ENCODE measurements at regions not wholly inside any gene's neighbourhood (a gene's known extent, or its start where the extent isn't known, plus 50 kb on each side); places are given as distances from the start of the nearest gene placed in this dataset.

DNA sequence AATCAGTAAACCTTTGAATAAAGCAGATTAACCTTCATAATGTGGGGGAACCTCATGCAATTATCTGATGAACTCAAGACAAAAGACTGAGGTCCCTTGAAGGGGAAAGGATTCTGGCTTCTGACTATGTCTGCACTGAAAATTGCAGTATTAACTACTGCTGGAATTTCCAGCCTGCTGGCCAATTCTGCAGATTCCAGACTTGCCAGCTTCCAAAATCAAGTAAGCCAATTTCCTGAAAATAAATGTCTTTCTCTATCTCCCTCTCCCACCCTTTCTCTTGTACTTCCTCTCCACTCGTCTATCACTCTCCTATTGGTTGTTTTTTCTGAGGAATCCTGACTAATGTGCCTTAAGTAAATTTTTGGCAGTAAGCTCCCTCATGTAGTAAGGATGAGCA is 1479.9 kb upstream of the PRR20A start:
- intact Hi-C loops (cut with DNase I): no loop called here
- no peak for DNase-seq (ENCODE audit: low spot score)

DNA sequence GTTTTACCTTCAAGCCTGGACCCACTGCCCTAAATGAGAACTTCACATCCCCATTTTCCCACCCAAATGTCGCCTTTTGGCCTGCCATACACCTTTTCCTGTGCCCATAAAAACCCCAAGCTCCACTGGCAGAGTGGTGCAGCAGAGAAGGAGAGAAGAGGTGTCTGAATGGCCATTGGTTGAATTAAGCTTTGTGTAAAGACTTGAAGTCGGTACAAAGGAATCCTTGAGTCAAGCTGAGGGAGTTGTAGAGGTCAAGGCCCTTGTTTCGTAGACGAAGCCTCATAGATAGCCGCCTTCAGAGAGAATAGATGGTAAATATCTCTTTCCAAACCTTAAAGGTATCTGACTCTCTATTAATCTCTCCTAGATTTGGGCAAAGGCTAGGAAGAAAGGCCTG is 1479.2 kb upstream of the PRR20A start:
- intact Hi-C loops (cut with DNase I): no loop called here
- DNase-seq (ENCODE audit: low spot score): no peak

DNA sequence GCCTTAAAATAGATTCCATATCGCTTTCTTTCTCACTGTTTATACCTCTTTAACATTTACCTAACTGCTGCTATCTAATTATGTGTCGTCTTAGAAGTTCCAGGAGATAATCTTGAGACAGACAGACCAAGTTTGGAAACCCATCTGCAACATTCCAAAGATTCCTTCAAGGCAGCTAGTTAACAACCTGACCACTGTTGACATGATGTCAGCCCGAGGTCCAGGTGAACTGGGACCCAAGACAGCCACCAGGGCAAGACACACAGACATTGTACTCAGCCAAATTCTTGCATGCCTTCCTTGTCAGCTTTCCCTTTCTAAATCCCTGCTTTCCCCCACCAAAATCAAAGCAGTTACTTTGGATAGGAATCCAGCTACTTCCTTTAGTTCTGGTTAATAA is 1476.5 kb upstream of the PRR20A start:
- intact Hi-C loops (cut with DNase I): no loop called here
- no peak for DNase-seq (ENCODE audit: low spot score)

DNA sequence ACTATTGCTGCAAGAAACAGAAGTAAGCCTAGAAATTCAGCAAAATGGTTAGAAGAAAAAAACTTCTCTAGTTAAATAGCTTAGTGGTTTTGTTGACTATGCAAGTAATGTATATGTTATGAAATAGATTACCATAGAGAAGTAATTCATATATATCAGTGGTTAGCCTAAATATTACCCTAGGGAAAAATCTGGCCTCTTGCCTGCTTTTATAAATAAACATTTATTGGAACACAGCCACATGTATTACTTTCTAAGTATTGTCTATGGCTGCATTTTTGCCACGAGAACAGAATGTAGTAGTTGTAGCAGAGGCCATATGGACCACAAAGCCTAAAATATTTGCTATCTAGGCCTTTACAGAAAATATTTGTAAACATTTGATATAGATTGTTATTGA is 1471.7 kb upstream of the PRR20A start:
- intact Hi-C loops (cut with DNase I): no loop called here
- no peak for DNase-seq (ENCODE audit: low spot score)

DNA sequence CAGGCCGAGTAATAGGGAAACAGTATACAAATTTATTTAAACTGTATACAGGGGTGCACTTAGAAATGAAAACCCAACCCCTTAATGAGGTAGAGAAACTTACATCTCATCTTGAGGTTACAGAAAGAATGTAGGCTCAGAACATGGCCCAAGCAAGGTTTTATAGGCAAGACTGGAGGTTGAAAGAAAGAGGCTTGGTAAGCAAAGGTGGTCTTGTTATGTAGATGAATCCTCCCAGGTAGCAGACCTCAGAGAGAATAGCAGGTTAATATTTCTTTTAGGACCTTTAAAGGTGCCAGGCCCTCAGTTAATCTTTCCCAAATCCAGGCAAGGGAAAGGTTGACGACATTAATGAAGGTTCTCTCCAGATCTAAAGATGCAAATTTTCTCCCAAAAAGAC is 1466.8 kb upstream of the PRR20A start:
- intact Hi-C loops (cut with DNase I): no loop called here
- no peak for DNase-seq (ENCODE audit: low spot score)

DNA sequence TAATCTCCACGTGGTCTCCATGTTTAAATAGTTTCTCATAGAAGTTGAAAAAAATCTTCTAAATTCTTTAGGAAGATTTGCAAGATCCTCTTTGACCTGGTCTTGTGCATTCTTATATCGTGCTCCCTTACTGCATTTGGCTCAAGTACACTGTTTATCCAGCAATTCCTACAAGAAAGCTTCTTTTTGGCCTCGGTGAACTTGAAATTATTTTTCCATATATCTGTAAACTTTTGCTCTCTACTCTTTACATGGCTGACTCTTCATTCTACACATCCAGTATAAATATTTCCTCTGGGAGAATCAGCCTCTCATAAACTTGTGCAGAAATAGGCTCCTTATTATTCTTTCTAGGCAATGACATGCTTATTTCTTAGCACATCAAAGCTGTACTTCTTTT is 1457.9 kb upstream of the PRR20A start:
- intact Hi-C loops (cut with DNase I): no loop called here
- no peak for DNase-seq (ENCODE audit: low spot score)

DNA sequence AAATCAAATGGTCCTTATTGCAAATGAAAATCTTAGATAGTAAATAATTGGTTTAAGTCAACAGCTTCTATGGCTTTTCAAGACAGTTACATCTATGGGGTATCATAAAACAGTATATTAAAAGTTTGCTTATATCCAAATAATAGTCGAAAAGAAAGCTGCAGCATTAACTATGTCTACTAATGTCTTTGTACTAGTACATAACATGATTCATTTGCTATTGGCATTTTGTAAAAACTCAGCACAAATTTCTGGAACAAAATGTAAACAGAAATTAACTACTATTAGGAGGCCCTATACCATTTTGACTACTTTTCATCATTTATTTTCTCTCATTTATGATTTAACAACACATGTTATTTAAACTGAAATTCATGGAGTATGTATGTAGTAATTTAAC is 1435.2 kb upstream of the PRR20A start:
- intact Hi-C loops (cut with DNase I): no loop called here
- DNase-seq (ENCODE audit: low spot score): no peak

DNA sequence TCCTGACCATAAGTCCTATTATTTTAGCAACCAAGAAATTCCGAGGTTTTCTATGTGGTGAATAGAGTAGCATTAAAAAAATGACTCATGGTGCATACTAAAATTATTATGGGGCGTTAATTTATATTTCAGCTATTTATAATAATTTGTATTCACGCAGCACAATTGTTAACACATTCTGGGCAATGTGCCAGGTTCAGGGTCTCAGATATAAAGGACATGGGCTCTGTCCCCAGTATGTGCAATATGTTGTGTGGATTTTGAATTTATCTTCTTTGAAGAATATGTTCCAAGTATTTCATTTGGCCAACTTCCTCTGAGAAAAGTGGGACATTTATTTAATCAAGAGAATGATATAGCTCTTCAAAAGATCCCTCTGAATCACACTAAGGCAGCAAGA is 1434.7 kb upstream of the PRR20A start:
- intact Hi-C loops (cut with DNase I): no loop called here
- no peak for DNase-seq (ENCODE audit: low spot score)

DNA sequence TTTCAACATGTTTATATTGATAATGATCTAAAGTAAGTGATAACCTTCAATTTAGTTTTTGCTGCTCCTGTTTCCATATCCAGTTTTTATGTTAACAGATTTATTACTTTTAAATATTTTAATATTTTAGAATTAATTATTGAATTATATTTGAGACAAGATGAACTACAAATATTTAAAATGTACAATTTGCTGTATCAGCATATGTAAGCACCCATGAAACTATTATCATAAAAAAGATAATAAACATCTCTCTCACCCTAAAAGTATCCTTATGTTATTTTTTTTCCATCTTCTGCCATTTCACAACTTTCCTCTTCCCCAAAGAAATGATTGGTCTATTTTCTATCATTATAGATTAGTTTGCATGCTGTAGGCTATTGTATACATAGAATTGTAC is 1426.6 kb upstream of the PRR20A start:
- no peak for DNase-seq (ENCODE audit: low spot score)
- intact Hi-C loops (cut with DNase I): no loop called here

DNA sequence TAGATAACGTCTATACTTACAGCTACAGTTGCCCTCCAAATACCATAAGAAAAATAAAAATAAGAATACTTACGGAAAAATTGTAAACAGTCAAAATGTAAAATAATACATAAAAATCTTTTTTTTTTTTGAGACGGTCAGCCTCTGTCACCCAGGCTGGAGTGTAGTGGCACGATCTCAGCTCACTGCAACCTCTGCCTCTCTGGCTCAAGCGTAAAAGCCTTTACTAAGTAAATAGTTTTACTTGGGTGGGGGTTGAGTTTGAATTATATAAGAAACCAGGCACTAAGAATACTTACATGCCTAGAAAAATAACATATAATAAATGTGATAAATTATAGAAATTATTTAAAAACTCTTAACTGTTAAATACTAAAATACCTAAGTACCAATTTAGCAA is 1413.0 kb upstream of the PRR20A start:
- DNase-seq (ENCODE audit: low spot score): no peak
- intact Hi-C loops (cut with DNase I): no loop called here

DNA sequence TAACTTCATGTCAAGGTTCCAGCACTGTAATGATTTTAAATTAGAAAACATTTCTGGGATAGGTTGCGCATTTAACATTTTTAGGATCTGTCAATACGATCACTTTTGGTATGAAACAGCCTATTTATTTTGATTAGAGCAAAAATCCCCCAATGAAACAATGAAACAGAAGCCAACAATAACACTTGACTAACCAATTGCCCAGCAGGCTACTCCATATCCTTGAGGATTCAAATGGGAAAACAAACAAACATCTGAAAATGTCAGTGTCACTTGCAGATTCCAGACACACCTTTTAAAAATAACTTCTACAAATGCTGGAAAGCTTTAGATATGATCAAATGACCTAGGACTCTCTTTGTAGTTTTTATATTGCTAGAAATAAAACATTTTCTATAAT is 1412.5 kb upstream of the PRR20A start:
- DNase-seq (ENCODE audit: low spot score): no peak
- intact Hi-C loops (cut with DNase I): no loop called here

DNA sequence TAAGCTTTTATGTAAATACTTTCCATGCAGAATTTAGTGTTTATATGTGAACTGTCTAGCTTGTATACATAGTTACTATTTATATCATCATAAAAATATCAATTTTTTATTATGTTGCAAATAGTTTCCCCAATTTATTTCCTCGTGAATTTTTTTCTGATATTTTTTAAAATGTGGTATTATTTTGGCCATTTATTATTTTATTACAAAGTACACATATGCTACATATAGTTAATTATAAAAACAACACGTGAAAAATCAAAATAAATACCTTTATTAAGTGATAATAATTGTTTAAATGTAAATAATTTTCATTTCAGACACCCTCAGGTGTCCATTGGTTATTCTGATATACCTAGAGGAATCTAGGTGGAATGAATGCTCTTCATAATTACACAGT is 1394.9 kb upstream of the PRR20A start:
- no peak for DNase-seq (ENCODE audit: low spot score)
- intact Hi-C loops (cut with DNase I): no loop called here

DNA sequence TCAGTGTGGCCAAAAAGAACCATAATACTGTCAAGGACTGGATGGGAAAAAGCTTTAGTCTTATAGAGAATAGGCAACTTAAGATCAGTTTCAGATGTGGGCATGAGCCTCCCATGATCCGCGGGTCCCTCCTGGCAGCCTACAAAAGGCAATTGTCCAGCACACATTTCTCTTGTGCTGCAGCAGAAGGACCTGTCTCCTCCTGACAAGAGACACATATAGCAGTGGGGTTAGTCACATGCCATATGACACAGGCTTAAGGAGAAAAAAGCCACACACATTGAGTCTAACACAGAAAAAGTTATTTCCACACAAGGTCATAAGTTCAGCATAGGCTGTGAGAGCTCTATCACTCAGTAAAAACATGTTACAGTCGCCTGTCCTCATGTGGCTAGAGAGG is 1378.7 kb upstream of the PRR20A start:
- DNase-seq (ENCODE audit: low spot score): no peak
- intact Hi-C loops (cut with DNase I): no loop called here

DNA sequence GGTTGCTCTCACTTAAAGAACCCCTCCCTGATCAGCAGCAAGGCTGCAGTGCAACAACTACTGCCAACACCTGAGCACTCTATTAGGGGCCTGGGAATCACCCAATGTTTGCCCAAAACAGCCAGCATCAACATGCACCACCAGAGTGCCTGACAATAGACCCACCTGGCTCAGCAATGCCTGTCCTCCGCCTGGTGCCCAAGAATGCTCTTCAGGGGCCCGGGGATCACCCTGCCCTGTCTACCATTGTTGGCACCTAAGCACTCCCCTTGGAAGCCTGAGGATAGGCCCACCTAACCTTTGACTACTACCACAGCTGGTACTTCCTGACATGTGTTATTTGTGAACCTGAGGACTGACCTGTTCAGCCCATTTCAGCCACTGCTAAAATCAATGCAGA is 1363.1 kb upstream of the PRR20A start:
- intact Hi-C loops (cut with DNase I): no loop called here
- peak; percentile 61 for DNase-seq (ENCODE audit: low spot score)

DNA sequence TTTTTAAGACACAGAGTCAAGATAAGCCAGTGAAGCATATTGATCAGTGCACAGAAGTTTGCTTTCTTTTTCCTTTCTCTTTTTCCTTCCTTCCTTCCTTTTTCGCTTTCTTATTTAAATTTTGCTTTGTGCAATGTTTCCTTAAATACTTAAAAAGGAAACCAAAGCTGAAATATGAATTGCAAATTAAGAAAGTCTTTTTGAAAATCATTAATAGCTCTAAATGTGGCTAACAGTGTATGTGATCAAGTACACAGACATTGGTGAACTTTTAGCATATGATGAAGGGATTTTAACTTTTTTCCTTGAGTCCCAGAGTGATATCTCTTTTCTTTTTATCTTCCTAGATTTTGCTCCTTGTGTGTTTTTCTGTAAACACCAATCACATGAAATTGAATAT is 1356.9 kb upstream of the PRR20A start:
- DNase-seq (ENCODE audit: low spot score): no peak
- intact Hi-C loops (cut with DNase I): no loop called here

DNA sequence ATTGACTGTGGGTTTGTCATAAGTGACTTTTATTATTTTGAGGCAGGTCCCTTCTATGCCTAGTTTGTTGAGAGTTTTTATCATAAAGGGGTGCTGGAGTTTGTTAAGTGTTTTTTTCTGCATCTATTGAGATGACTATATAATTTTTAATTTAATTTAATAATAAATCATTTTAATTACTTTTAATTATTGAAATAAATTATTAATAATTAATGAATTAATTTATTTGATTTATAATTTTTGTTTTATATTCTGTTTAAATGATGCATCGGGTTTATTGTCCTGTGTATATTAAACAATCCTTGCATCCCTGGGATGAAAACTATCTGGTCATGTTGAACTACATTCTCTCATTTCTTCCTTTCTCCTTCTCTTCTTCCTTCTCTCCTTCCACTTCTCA is 1352.2 kb upstream of the PRR20A start:
- intact Hi-C loops (cut with DNase I): no loop called here

DNA sequence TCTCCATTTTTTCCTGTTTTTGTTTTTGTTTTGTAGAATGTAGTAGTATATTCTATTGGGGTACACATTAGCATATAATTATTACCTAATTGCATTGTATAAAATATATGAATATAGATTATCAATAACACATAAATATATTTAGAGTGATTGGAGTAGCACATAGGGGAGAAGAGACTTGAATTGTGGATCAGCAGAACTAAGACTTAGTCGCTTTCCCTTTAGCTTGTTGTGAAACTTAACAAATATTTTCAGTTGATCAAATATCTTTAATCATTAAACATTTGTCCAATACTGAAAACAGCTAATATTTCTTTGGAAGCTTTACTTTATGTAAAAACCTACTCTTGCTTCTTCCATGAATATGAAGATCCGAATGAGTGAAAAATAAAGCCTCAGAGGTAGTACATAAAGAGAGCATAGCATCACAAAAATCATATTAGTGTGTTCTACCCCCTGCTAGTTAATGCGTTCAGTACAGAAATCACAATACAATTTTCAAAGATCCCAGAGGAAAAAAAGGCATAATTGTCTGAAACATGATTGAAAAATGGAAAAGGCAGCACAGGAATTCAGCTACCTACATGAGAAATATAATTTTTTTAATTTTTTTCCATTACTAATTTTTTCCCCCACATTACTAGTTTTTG is 1348.0 kb upstream of the PRR20A start:
- intact Hi-C loops (cut with DNase I): no loop called here
- no peak for DNase-seq (ENCODE audit: low spot score)

More for the DNA sequence above, 1352.2 kb upstream of the PRR20A start:
- DNase-seq (ENCODE audit: low spot score): no peak

DNA sequence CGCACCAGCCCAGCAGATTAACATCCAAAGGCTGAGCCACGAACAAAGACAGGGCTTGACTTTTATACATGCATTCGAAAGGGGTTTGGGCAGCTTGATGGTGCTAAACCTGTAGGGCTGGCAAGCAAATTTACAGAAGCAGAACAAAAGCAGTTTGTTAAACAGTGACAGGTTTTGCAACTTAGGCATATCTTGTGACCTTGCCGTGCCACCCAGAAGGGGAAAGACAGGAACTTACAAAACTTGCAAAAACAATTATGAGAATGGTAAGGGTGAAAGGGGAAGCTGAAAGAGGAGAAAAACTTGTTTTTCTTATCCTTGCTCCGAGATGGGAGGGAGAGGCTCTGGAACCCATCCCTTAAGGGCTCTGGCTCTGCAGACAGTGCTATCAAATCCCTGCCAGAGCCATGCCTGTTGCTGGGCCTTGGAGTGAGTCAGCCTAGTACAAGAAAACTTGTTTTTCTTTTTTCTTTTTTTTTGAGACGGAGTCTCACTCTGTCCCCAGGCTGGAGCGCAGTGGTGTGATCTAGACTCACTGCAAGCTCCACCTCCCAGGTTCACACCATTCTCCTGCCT is 1325.2 kb upstream of the PRR20A start:
- intact Hi-C loops (cut with DNase I): no loop called here
- DNase-seq (ENCODE audit: low spot score): no peak

DNA sequence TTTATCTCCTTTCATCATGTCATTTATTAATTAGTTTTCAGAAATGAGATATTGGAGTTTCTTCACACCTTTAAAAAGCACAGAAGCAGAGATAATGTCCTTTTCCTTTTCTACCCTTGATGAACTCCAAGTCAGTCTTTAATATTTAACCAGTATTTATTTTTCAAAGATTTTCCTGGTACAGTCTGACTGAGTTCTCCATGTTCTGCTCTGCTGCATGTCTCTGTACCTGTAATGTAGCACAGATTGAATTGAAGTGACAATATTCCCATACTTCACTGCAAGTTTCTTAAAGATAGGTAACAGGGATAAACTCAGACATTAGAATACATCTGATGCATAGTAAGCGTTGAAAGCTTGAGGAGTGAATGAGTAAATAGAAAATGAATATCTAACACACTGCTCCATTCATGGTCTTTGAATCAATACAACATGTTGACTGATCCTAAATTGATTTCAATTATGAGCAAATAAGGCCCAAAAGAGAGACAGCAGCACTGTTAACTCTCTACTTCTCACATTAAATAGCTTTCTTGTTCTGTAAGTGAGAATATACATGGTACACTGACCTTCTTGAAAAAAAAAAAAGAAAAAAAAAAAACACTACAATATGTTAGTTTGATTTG is 1323.6 kb upstream of the PRR20A start:
- no peak for DNase-seq (ENCODE audit: low spot score)
- intact Hi-C loops (cut with DNase I): no loop called here

DNA sequence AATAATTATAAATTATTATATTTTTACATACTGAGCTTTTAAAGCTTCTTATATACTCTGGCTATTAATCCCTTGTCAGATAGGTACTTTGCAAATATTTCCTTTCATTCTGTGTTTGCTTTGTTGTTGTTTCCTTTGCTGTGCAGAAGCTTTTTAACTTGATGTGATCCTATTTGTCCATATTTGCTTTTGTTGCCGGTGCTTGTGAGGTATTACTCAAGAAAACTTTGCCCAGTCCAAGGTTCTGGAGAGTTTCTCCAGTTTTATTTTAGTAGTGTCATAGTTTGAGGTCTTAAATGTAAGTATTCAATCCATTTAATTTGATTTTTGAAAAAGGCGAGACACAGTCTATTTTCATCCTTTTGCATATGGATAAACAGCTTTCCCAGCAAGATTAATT is 1319.9 kb upstream of the PRR20A start:
- DNase-seq (ENCODE audit: low spot score): no peak
- intact Hi-C loops (cut with DNase I): no loop called here

DNA sequence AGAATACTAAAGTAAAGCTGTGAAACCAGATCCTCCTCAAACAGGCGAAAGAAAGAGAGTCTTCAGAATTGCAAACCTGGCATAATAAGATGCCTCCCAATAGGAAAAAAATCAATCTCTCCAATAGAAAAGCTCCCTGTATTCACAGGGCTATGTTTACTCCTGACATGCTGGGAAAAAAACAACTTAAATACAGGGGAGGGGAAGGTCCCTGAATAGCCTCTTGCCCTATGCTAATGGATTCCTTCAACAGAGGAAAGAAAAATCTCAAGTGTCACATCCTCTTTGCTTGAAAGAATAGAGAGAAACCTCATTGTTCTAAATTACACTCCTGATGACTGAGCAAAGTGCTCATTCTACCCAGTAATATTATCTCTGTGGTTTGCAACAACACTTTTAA is 1271.1 kb upstream of the PRR20A start:
- intact Hi-C loops (cut with DNase I): no loop called here
- DNase-seq (ENCODE audit: low spot score): no peak

DNA sequence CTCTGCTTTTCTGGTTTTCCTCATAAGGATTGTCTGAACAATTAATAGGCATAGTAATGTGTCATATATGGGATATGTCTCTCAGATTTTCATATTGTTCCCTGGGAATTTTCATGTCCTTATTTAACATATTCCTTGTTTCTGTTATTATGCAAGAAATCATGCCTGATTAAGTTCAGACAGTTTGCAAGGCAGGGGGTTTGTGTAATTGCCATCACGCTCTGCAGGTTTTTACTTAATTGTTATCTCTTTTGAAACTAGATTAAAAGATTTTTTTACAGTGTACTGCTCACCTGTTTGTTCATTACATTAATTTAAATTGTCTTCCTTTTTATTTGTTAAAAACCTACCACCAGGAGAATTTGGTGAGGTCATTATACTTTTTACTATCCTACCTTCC is 1253.2 kb upstream of the PRR20A start:
- DNase-seq (ENCODE audit: low spot score): no peak
- intact Hi-C loops (cut with DNase I): no loop called here

Measured in cardiac septum (tissue), 1 donor.